HG03095 (cell line): ENCODE measurements at regions not wholly inside any gene's neighbourhood (a gene's known extent, or its start where the extent isn't known, plus 50 kb on each side); places are given as distances from the start of the nearest gene placed in this dataset.

Source experiments
- ATAC-seq: cut with Tn5 transposase; IDR thresholded peaks from one replicate; pipeline ENCODE4 v1.9.1; 2021; ENCODE audit warnings: moderate library complexity; ENCODE audit not compliant: unreplicated experiment

- ATAC-seq: no peak
These were observed 172.3 kb upstream of the PPP2R2D start for GRCh38 chr10:131728286-131729228.

- no peak for ATAC-seq
These were observed 171.4 kb upstream of the PPP2R2D start for GRCh38 chr10:131729361-131729760.

- ATAC-seq: no peak
These were observed 170.7 kb upstream of the PPP2R2D start for GRCh38 chr10:131729938-131730660.

- no peak for ATAC-seq
These were observed 169.9 kb upstream of the PPP2R2D start for GRCh38 chr10:131730771-131731497.

GRCh38 chr10:131731780-131732630, 168.8 kb upstream of the PPP2R2D start:
- ATAC-seq: no peak

- ATAC-seq: no peak
These were observed 168.1 kb upstream of the PPP2R2D start for GRCh38 chr10:131732631-131733127.

GRCh38 chr10:131733596-131733995, 167.2 kb upstream of the PPP2R2D start:
- ATAC-seq: no peak

GRCh38 chr10:131735577-131735976, 165.2 kb upstream of the PPP2R2D start:
- no peak for ATAC-seq

- no peak for ATAC-seq
These were observed 164.4 kb upstream of the PPP2R2D start for GRCh38 chr10:131736321-131736980.

- ATAC-seq: no peak
These were observed 163.0 kb upstream of the PPP2R2D start for GRCh38 chr10:131737543-131738395.

GRCh38 chr10:131738396-131738735, 162.4 kb upstream of the PPP2R2D start:
- no peak for ATAC-seq

GRCh38 chr10:131739206-131739605, 161.6 kb upstream of the PPP2R2D start:
- no peak for ATAC-seq

GRCh38 chr10:131742500-131742951, 158.3 kb upstream of the PPP2R2D start:
- ATAC-seq: no peak

- peak; percentile 62 for ATAC-seq
These were observed 157.3 kb upstream of the PPP2R2D start for GRCh38 chr10:131743190-131744151.

- no peak for ATAC-seq
These were observed 156.5 kb upstream of the PPP2R2D start for GRCh38 chr10:131744346-131744745.

GRCh38 chr10:131745591-131745990, 155.2 kb upstream of the PPP2R2D start:
- no peak for ATAC-seq

GRCh38 chr10:131746241-131746711, 154.5 kb upstream of the PPP2R2D start:
- ATAC-seq: no peak
